Tibial artery (tissue), 4 donors: ENCODE measurements at regions not wholly inside any gene's neighbourhood (a gene's known extent, or its start where the extent isn't known, plus 50 kb on each side); places are given as distances from the start of the nearest gene placed in this dataset.

Source experiments
- DNase-seq, 2 donors: peaks; one replicate each; pipeline ENCODE4 v3.0.0-alpha.2; 2019
- H3K27ac ChIP-seq, 2 donors: fragments of 200-600 bp; sonication (generic) in 1 of 2; 1 replicate in 1 of 2; 2 replicates in 1 of 2; pipeline ENCODE4 v1.5.1; 2018 to 2019; ENCODE audit warnings: mild to moderate bottlenecking in 1 of 2
- H3K27me3 ChIP-seq, 2 donors: fragments of 200-600 bp; sonication (generic) in 1 of 2; one replicate each; pipeline versions ENCODE4 v1.5.1 to v1.6.0; 2016 to 2019
- H3K36me3 ChIP-seq, 3 donors: fragments of 200-600 bp; sonication (generic) in 2 of 3; one replicate each; pipeline ENCODE4 v1.5.1; 2016 to 2019; ENCODE audit warnings: mild to moderate bottlenecking in 2 of 3
- H3K4me1 ChIP-seq, 4 donors: fragments of 200-600 bp; sonication (generic) in 2 of 4; 1 replicate in 3 of 4; 2 replicates in 1 of 4; pipeline ENCODE4 v1.5.1; 2016 to 2019
- H3K4me3 ChIP-seq, 2 donors: fragments of 200-600 bp; sonication (generic) in 1 of 2; 1 replicate in 1 of 2; 2 replicates in 1 of 2; pipeline ENCODE4 v1.5.1; 2018 to 2019; ENCODE audit warnings: mild to moderate bottlenecking in 2 of 2
- H3K9me3 ChIP-seq, 3 donors: fragments of 200-600 bp; sonication (generic) in 1 of 3; one replicate each; pipeline ENCODE4 v1.5.1; 2016 to 2019
- intact Hi-C: fragments of 100-400 bp; cut with DNase I; formaldehyde crosslinking; loops from one replicate; pipeline ENCODE4 v1.15.0; 2023; ENCODE audit warnings: low total_unique reads
- TF ChIP-seq, protein P1 (sequence below), 2 experiments: fragments of 200-600 bp in 1 of 2; fragments of 450-650 bp in 1 of 2; IDR thresholded peaks; one replicate each; pipeline ENCODE4 v1.5.1; 2017 to 2019; ENCODE audit warnings: antibody characterized with exemption in 2 of 2, mild to moderate bottlenecking in 1 of 2, moderate library complexity in 1 of 2

DNA sequence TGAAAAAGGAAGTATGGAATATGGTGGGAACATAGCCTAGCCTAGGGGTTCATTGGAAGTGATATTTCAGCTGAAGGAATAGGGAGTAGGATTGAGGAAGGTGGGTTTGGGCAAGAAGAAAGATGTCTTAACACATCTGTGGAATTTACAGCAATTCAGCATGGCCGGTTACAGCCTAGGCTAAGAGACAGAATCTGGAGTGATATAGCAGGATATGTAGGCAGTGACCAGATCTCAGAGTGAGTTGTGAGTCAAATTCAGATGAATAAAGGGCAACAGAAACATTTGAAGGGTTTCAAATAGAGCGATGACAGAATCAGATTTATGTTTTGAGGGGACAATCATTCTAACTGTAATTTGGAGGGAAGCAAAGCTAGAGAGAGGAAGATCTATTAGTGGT, 199.0 kb upstream of the PRPS1L1 start:
- Histone ChIP-seq H3K27ac (no peak overlapping the region), H3K27me3 (no peaks in the 10 kb centered on the region), H3K4me1 (peaks cover 0 to 45% (median 0%) of the 10 kb centered on the region in 4 donors), H3K4me3 (no peak overlapping the region), H3K36me3 (no peaks in the 10 kb centered on the region), H3K9me3 (no peaks in the 10 kb centered on the region)
- intact Hi-C loops, result no loop called here
- DNase-seq, result no peak
- TF ChIP-seq, protein P1, sequence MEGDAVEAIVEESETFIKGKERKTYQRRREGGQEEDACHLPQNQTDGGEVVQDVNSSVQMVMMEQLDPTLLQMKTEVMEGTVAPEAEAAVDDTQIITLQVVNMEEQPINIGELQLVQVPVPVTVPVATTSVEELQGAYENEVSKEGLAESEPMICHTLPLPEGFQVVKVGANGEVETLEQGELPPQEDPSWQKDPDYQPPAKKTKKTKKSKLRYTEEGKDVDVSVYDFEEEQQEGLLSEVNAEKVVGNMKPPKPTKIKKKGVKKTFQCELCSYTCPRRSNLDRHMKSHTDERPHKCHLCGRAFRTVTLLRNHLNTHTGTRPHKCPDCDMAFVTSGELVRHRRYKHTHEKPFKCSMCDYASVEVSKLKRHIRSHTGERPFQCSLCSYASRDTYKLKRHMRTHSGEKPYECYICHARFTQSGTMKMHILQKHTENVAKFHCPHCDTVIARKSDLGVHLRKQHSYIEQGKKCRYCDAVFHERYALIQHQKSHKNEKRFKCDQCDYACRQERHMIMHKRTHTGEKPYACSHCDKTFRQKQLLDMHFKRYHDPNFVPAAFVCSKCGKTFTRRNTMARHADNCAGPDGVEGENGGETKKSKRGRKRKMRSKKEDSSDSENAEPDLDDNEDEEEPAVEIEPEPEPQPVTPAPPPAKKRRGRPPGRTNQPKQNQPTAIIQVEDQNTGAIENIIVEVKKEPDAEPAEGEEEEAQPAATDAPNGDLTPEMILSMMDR (IDR thresholded peaks at IDR 0.05), result no peak

DNA sequence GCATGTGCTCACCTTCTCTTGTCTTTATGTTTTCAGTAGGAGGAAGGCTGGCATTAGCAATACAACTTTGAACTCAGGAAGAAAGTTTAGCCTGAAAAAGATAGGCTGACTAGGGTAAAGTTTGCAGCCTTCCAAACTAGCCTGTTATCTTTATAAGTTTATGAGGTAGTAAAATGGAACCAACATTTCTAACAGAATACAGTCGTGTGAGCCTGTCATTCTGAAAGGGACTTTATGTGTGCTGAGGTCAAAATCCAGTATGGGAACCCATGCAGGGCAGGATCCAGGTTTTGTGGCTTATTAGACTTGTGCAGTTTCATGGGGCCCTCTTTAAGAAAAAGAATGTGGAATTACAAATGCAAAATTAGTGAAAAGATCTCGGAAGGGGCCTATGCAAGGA, 201.0 kb upstream of the PRPS1L1 start:
- no peaks in the 10 kb centered on the region for H3K36me3 ChIP-seq
- H3K27ac ChIP-seq, result no peak overlapping the region
- no peaks in the 10 kb centered on the region for H3K27me3 ChIP-seq
- H3K4me1 ChIP-seq, result peaks cover 0 to 27% (median 0%) of the 10 kb centered on the region in 4 donors
- no peak overlapping the region for H3K4me3 ChIP-seq
- intact Hi-C loops, result no loop called here
- DNase-seq, result no peak
- TF ChIP-seq, protein P1 (IDR thresholded peaks at IDR 0.05), result no peak
- H3K9me3 ChIP-seq, result no peaks in the 10 kb centered on the region

DNA sequence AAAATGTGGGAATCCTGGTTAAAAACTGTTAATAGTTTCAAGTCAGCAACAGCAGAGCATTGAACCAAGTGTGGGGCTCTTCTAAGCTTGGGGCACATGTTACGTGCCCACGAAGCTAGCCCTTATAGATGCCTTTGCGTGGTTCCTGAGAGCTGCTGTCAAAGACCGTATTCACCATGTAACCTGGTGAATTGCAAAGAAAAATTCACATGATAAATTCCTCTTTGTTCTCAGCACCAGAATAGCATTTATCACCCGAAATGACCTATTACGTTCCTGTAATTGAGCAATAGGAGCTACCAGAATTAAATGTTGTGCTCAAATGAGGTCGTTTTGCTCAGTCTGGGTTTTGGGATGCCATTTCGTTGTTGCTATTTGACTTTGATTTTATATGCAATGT, 202.6 kb upstream of the PRPS1L1 start:
- H3K4me3 ChIP-seq, result no peak overlapping the region
- H3K4me1 ChIP-seq, result peaks cover 0 to 12% (median 0%) of the 10 kb centered on the region in 4 donors
- H3K9me3 ChIP-seq, result no peaks in the 10 kb centered on the region
- TF ChIP-seq, protein P1 (IDR thresholded peaks at IDR 0.05), result no peak
- no peaks in the 10 kb centered on the region for H3K27me3 ChIP-seq
- intact Hi-C loops, result no loop called here
- no peaks in the 10 kb centered on the region for H3K36me3 ChIP-seq
- no peak for DNase-seq
- H3K27ac ChIP-seq, result no peak overlapping the region

DNA sequence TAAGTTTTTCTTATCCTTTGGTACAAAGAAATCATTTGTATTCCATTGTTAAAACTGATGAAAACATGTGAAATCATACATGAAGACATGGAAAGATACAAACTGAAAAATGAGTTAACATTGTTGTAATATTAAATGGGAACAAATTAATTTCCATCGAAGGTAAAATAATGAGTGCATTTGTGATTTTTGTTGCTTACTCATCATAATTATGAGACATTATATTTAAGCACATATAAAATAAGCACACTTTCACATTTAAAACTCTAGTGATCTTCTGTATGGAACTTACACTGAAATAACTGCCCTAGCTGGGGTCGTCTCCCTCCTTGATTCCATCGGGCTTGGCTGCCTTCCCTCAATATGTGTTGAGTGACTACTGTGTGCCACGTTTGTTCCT, 204.2 kb upstream of the PRPS1L1 start:
- DNase-seq, result no peak
- Histone ChIP-seq H3K4me3 (no peak overlapping the region), H3K9me3 (no peaks in the 10 kb centered on the region), H3K4me1 (no peaks in the 10 kb centered on the region), H3K27me3 (no peaks in the 10 kb centered on the region), H3K36me3 (no peaks in the 10 kb centered on the region), H3K27ac (no peak overlapping the region)
- intact Hi-C loops, result no loop called here
- TF ChIP-seq, protein P1 (IDR thresholded peaks at IDR 0.05), result no peak

DNA sequence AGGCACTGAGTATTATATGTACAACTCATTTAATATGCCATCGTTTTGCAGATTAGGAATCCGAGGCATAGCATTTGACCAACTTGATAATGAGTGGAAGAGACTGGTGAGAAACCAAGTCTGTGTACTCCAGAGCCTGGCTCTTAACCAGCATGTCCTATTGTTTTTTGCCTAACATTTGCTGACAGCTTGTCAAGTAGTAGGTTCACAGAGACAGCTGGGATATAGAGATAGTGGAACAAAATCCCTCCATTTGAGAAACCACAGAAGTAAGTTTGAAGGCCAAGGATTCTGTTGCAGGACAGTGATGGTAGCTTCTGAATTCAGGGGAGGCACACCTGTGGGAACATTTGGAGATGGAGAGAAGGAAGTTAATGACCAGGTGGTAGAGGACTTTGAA, 206.9 kb upstream of the PRPS1L1 start:
- intact Hi-C loops, result no loop called here
- no peaks in the 10 kb centered on the region for H3K9me3 ChIP-seq
- H3K27me3 ChIP-seq, result no peaks in the 10 kb centered on the region

More for the DNA sequence above, 206.9 kb upstream of the PRPS1L1 start:
- Histone ChIP-seq H3K27ac (no peak overlapping the region), H3K4me3 (no peak overlapping the region), H3K36me3 (no peaks in the 10 kb centered on the region), H3K4me1 (no peaks in the 10 kb centered on the region)
- TF ChIP-seq, protein P1 (IDR thresholded peaks at IDR 0.05), result no peak
- DNase-seq, result no peak
